GM19351 (cell line): ENCODE measurements at regions not wholly inside any gene's neighbourhood (a gene's known extent, or its start where the extent isn't known, plus 50 kb on each side); places are given as distances from the start of the nearest gene placed in this dataset.

Source experiments
- ATAC-seq: cut with Tn5 transposase; IDR thresholded peaks from one replicate; pipeline ENCODE4 v1.9.1; 2021; ENCODE audit warnings: mild to moderate bottlenecking, moderate library complexity; ENCODE audit not compliant: unreplicated experiment

DNA sequence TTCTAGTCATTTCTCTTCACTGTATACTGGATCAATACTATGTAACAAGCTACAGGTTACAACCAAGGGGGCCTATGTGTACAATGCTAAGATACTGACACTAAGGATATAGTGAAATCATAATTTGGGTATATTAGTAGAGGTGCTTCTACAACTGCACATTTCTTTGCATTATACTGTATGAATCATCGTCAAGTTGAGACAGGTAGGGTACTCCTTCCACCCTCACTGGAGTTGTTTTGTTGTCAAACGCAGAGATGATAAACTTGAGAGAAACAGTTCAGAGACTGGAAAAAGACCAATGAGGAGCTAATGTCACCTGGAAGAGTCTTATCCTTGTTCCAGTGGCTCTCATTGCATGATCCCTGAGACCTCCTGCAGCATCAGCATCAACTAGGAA is 208.2 kb upstream of the PRPS1L1 start:
- ATAC-seq, result no peak

DNA sequence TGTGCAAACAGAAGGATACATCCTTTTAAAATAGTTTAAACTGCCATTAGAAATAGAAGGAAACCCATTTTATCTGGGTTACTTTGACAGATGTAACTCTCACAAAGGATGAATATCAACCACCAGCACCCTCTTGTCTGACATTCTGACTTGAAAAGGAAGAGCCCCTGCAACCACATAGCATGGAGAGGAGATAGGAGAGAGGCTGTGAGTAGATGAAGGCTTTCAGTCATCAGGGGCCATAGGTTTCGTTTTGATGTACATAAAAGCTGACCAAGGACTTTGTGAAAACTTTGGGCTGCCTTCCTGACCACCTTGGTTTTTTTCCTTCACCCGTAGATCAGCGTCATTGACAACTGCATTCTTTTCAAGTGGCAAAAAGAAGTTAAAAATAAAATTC is 211.6 kb upstream of the PRPS1L1 start:
- no peak for ATAC-seq

GRCh38 chr7:18241543-18242231 is 214.0 kb upstream of the PRPS1L1 start:
- ATAC-seq, result peak; percentile 93

DNA sequence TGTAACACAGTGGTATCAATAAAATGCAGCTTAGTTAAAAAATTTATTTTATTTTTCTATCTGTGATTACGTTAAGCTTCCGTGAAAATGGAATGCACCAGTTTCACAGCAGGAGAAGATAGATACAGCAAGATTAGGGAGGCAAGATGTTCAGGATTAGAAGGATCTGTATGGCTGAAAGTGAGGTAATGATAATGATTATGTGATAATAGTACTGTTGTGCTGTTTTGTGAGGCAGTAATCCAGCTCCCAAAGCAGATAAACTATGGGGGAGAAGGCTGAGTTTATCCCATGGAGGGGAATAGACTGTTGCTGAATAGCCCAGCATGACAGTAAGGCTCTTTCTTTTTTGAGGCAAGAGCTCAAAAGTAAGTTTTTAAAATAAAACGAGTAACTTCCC is 216.1 kb upstream of the PRPS1L1 start:
- no peak for ATAC-seq

DNA sequence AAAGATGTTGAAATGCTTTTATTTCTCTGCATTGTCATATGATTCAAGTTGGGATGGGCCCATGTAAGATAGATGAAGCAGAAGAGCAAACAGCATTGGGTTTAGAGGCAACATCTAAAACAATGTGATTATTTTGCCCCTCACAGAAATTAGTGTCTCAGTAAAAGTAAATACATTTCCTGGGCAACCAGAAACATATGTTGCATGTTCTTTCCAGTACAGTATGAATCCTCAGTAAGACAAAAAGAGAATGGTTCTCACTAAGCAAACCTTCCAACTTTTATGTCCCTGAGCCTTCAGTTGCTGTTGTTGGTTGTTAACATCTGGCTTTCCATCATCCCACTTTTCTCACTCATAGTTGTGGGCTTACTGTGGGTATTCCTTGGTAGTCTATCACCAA is 222.5 kb upstream of the PRPS1L1 start:
- ATAC-seq, result no peak

- no peak for ATAC-seq
Observed at GRCh38 chr7:18257711-18258110, 230.1 kb upstream of the PRPS1L1 start.

GRCh38 chr7:18262058-18262457 is 233.5 kb upstream of the HDAC9 start:
- no peak for ATAC-seq

DNA sequence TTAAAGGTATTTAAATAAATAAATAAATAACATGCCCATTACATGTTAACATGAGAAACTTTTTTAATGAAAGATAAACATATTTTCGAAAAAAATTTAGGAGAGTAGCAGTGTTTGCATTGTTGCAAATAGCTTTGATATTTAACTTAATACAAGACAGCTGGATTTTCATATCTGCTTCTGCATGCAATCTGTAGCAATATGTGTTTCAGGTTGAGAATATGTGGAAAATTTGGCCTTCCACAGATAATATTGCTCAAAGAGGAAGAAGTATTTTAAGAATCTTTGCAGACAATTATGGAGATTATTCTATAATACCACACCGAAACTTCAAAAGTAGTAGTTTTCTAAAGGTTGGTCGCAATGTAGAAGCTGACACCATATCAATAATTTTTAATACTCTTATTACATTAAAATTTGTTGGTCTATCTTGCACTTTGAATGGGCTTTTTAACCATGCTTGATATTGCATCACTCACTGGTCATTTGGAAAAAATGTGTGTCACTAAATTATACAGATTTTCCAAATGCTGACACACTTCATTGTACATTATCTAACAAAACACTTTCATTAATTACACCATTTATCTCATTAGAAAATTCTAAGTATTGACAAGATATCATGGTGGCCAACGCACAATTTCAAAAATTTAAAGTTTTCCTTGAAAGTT is 229.8 kb upstream of the HDAC9 start:
- no peak for ATAC-seq

DNA sequence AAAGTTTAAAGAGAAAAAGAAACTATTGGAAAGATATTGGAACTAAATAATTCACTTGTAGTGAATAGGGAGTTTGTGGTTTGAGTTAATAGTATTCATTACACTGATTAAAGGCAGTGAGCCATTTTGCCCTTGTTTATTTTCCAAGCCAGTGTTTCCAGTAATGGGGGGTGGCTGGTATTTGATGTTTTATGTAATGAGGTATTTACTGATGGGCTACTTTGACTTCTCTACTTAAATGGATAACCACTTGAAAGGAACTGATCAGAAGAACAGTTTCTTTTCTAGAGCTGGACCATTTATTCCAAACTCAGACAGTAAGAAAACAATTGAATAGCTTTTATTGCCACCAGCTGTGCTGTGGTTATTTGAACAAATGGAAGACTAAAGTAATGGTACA is 227.0 kb upstream of the HDAC9 start:
- ATAC-seq, result no peak

DNA sequence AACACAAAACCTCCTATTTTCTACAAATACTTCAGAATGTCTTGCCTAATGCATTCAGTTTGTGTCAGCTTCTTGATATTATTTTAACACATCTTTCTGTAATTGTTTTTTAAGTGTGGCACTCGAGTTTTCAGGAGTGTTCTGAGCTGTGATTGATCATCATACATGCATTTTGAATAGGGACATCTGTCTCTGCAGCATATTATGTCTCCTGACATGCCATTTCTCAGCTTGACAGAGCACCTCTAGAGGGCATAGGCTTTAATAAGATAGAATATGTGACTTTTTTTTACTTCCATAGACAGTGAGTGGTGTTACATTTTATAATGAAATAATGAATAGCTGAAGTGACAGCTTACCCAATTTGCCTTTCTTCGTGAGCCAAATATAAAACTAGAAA is 219.2 kb upstream of the HDAC9 start:
- ATAC-seq, result no peak

DNA sequence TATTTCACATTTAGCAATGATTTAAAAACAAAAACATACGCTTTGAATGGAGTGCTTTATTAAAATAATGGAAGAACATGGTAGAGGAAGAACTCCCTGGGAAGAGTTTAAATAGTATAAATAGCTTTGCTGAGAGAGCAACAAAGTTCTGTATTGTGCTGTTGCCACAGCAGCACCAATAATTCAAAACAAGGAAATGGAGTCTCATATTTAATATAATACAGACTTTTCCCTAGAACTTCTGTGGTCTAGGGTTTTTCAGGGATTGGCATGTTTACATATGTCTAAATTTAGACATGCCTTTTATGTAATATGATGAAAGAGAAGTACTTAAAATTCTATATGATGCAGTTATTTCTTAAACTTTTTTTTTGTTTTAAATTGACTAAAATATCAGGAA is 217.2 kb upstream of the HDAC9 start:
- no peak for ATAC-seq

- no peak for ATAC-seq
Observed at GRCh38 chr7:18283045-18283444, 212.5 kb upstream of the HDAC9 start.

- no peak for ATAC-seq
Observed at GRCh38 chr7:18287482-18287881, 208.1 kb upstream of the HDAC9 start.

DNA sequence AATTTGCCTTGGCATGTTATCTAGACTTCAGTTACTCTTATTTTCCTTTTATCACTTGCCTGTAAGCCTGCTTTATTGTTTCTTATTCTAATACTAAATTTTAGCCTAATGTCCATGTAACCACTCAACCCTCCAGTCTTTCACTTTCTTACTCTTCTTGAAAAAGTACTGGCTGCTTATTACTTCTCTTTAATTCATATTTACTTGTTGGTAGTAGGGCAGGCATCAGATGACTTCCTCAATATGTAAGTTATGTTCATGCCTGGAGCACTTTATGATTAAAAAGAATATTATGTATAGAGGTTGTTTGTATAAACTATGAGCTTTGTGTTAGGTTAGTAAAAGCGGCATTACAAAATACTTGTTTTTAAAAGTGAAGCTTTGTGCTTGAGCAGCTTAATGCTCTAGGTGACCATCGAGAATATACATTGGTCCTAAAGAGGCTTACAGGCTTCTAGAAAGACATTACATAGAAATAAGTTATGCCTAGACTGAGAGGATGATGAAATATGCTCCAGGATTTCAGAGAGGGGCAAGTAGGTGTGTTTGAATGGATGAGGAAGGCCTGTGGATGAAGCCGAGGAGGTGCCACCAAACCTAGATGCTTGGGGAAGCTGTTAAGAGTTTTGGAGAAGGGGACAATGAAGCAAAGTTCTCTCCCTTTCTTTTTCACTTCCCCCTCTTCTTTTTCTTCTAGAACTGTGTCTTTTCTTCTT is 207.1 kb upstream of the HDAC9 start:
- no peak for ATAC-seq

- ATAC-seq, result peak; percentile 17
Observed at GRCh38 chr7:18289788-18290187, 205.8 kb upstream of the HDAC9 start.

- peak; percentile 70 for ATAC-seq
Observed at GRCh38 chr7:18290223-18290622, 205.3 kb upstream of the HDAC9 start.

- no peak for ATAC-seq
Observed at GRCh38 chr7:18290865-18291264, 204.7 kb upstream of the HDAC9 start.

DNA sequence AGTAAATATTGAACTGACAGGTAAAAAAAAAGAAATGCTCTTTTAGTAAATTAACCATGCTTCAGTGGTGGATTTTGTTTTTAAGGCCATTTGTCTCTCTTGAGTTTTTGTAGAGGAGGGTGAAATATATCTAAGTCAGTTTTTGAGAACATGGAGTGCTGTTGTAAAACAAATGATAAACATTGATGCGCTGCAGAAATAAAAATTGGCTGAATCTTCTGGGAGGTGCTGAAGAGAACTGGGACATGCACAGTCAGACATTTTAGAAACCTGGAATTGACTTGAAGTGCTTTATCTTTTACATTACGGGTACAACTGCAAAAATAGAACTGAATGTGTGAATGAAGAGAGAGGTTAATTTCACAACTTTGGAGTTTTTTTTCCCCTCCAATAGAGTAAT is 203.0 kb upstream of the HDAC9 start:
- ATAC-seq, result no peak

DNA sequence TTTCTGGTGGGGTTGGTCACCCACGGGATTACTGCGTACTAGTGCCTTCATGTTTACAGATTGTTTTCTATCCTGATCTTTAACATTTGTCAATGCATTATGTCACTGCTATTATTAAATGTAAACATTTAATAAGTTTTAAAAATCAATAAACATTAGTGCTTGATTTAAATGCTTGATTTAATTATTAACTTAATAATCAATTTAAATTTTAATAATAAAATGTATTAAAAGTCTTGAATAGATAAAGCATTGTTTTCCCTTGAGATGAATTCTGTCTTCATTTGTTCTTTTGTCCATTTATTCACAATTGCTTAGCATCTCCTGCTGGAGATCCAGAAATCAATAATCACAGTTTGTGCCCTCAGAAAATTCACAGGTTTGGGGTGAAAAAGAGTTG is 201.8 kb upstream of the HDAC9 start:
- ATAC-seq, result no peak

DNA sequence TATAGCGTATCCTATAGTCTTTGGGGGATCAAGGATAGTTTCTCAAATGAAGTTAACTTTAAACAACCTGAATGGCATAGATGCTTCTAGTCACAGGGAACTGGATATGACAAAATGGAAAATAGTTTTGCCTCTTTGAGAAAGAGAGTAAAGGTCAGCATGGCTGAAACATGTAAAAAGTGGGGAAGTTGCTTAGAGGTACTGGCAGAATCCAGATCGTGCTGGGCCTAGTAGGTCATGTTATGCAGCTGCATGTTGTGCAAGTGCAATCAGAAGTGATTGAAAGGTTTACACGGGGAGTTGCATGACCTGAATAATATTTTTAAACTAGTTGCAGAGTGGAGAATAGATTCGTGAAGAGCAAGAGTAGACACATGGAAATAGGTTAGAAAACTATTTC is 201.1 kb upstream of the HDAC9 start:
- ATAC-seq, result no peak

DNA sequence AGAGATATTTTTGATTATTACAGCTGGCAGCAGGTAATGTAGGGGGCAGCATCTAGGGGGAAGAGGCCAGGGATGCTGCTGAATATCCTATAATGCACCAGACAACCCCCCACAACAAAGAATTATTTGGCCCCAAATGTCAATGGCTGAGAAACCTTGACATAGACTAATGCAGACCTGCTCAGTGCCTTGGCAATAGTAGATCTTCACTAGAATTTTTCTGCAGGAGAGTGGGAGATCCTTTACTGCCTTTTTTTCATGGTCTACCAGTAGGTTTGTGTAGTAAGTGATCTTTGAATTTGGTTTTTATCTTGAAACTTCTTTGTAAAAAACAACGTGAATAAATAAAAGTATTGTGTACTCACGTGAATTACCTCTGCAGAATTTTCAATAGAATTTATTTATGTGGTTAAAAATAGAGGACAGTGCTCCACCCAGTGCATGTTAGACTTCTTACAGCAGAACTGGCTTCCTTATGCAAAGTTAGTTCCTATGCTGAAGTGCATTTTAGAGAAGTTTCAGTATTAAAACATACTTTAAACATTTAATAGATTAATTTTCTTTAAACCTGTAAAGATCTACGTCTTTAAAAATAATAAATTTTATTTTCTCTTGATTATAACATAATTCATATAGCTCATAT is 199.6 kb upstream of the HDAC9 start:
- no peak for ATAC-seq

- ATAC-seq, result no peak
Observed at GRCh38 chr7:18302097-18302496, 193.5 kb upstream of the HDAC9 start.
